ENCODE measurements at regions not wholly inside any gene's neighbourhood (a gene's known extent, or its start where the extent isn't known, plus 50 kb on each side); places are given as distances from the start of the nearest gene placed in this dataset.
A peak's percentile ranks its signal among the peaks of the same experiment; 100 is the strongest.

GRCh38 chr2:88871336-88871735 is 179.9 kb downstream of the RPIA start:
- H3K4me1 ChIP-seq: no peaks in the 10 kb centered on the region
- no peak overlapping the region for H3K4me3 ChIP-seq (ENCODE audit: low read depth, low read length)
- DNase-seq: no peak
- TF ChIP-seq CTCF (IDR thresholded peaks at IDR 0.05; ENCODE audit: low read depth, low read length): no peak
- H3K9me3 ChIP-seq: no peaks in the 10 kb centered on the region
- H3K27me3 ChIP-seq: no peaks in the 10 kb centered on the region
- H3K36me3 ChIP-seq: no peaks in the 10 kb centered on the region

- TF ChIP-seq CTCF (IDR thresholded peaks at IDR 0.05; ENCODE audit: low read depth, low read length): no peak
- no peaks in the 10 kb centered on the region for H3K4me1 ChIP-seq
- no peaks in the 10 kb centered on the region for H3K9me3 ChIP-seq
- no peak overlapping the region for H3K4me3 ChIP-seq (ENCODE audit: low read depth, low read length)
- H3K27me3 ChIP-seq: no peaks in the 10 kb centered on the region
- DNase-seq: no peak
- H3K36me3 ChIP-seq: no peaks in the 10 kb centered on the region
Observed at GRCh38 chr2:88873620-88874019, 182.1 kb downstream of the RPIA start.

- H3K9me3 ChIP-seq: no peaks in the 10 kb centered on the region
- no peak overlapping the region for H3K4me3 ChIP-seq (ENCODE audit: low read depth, low read length)
- no peaks in the 10 kb centered on the region for H3K27me3 ChIP-seq
- DNase-seq: peak; percentile 27
- H3K36me3 ChIP-seq: no peaks in the 10 kb centered on the region
- no peaks in the 10 kb centered on the region for H3K4me1 ChIP-seq
- TF ChIP-seq CTCF (IDR thresholded peaks at IDR 0.05; ENCODE audit: low read depth, low read length): peak; percentile 66
Observed at GRCh38 chr2:88874063-88874657, 182.7 kb downstream of the RPIA start.

- no peak for DNase-seq
- H3K4me1 ChIP-seq: no peaks in the 10 kb centered on the region
- no peaks in the 10 kb centered on the region for H3K9me3 ChIP-seq
- TF ChIP-seq CTCF (IDR thresholded peaks at IDR 0.05; ENCODE audit: low read depth, low read length): no peak
- H3K4me3 ChIP-seq (ENCODE audit: low read depth, low read length): no peak overlapping the region
- H3K36me3 ChIP-seq: no peaks in the 10 kb centered on the region
- H3K27me3 ChIP-seq: no peaks in the 10 kb centered on the region
Observed at GRCh38 chr2:88875736-88876135, 184.3 kb downstream of the RPIA start.

GRCh38 chr2:88880441-88880953 is 189.0 kb downstream of the RPIA start:
- Histone ChIP-seq H3K4me1 (no peaks in the 10 kb centered on the region), H3K4me3 (ENCODE audit: low read depth, low read length) (no peak overlapping the region), H3K9me3 (no peaks in the 10 kb centered on the region), H3K36me3 (no peaks in the 10 kb centered on the region), H3K27me3 (no peaks in the 10 kb centered on the region)
- peak; percentile 69 for TF ChIP-seq CTCF (IDR thresholded peaks at IDR 0.05; ENCODE audit: low read depth, low read length)
- peak; percentile 27 for DNase-seq

GRCh38 chr2:88885275-88885674 is 193.8 kb downstream of the RPIA start:
- no peaks in the 10 kb centered on the region for H3K4me1 ChIP-seq
- no peak for DNase-seq
- no peak overlapping the region for H3K4me3 ChIP-seq (ENCODE audit: low read depth, low read length)
- no peaks in the 10 kb centered on the region for H3K9me3 ChIP-seq
- TF ChIP-seq CTCF (IDR thresholded peaks at IDR 0.05; ENCODE audit: low read depth, low read length): no peak
- H3K36me3 ChIP-seq: no peaks in the 10 kb centered on the region
- no peaks in the 10 kb centered on the region for H3K27me3 ChIP-seq
